SK-N-SH (cell line): ENCODE measurements at regions not wholly inside any gene's neighbourhood (a gene's known extent, or its start where the extent isn't known, plus 50 kb on each side); places are given as distances from the start of the nearest gene placed in this dataset.
"Not testable (repeated sequence)": the region's sequence is repeated elsewhere in the genome, so short reads cannot be mapped to it uniquely, and the experiment has no call there.

Experiments
- CTCF ChIA-PET: fragments of 300-600, 350-600 bp; formaldehyde crosslinking; extraction: SDS; loops from one replicate; lab custom pipeline; 2021; lab: Yijun Ruan, JAX
- POLR2A ChIA-PET: fragments of 350-600 bp; sonication (Branson Sonifier 250); formaldehyde crosslinking; extraction: SDS; loops from one replicate; lab custom pipeline; 2020; ENCODE audit warnings: antibody characterized with exemption, inconsistent platforms; lab: Yijun Ruan, JAX
- DNase-seq: peaks from one replicate; pipeline ENCODE4 v3.0.0; 2012
- H2AFZ ChIP-seq: fragments of 200-600 bp; sonication (generic); 2 replicates; pipeline ENCODE4 v1.8.1; 2016; ENCODE audit warnings: antibody characterized with exemption, mild to moderate bottlenecking, low read depth
- H3F3A ChIP-seq: fragments of 200-600 bp; sonication (generic); replicated peaks from 2 replicates; pipeline ENCODE3; 2016; ENCODE audit warnings: antibody characterized with exemption, mild to moderate bottlenecking; ENCODE audit not compliant: insufficient read depth
- H3K27ac ChIP-seq, 2 experiments: fragments of 200-500 bp in 1 of 2; fragments of 200-600 bp in 1 of 2; sonication (Bioruptor generic) in 1 of 2; sonication (generic), shearing (Covaris generic) in 1 of 2; 2 replicates each; pipeline versions ENCODE4 v1.5.1 to v1.6.1; 2014 to 2016; ENCODE audit warnings: low read depth in 2 of 2, inconsistent platforms in 1 of 2, low read length in 1 of 2, mild to moderate bottlenecking in 1 of 2, mixed read lengths in 1 of 2
- H3K27me3 ChIP-seq: fragments of 200-600 bp; sonication (generic), shearing (Covaris generic); 2 replicates; pipeline ENCODE4 v1.6.1; 2016; ENCODE audit warnings: mixed run types; ENCODE audit not compliant: insufficient read depth
- H3K36me3 ChIP-seq, 2 experiments: fragments of 200-500 bp in 1 of 2; fragments of 200-600 bp in 1 of 2; sonication (Bioruptor generic) in 1 of 2; sonication (generic) in 1 of 2; replicated peaks in 1 of 2; 2 replicates each; pipeline versions ENCODE3 to v1.5.1; 2014 to 2016; ENCODE audit warnings: low read length in 1 of 2, mild to moderate bottlenecking in 1 of 2; ENCODE audit not compliant: insufficient read depth in 2 of 2, control insufficient read depth in 1 of 2
- H3K4me1 ChIP-seq, 2 experiments: fragments of 200-500 bp in 1 of 2; fragments of 200-600 bp in 1 of 2; sonication (Bioruptor generic) in 1 of 2; sonication (generic), shearing (Covaris generic) in 1 of 2; 2 replicates each; pipeline versions ENCODE4 v1.5.1 to v1.6.1; 2014 to 2016; ENCODE audit warnings: low read depth in 1 of 2, low read length in 1 of 2, mixed run types in 1 of 2; ENCODE audit not compliant: insufficient read depth in 2 of 2, control insufficient read depth in 1 of 2
- H3K4me2 ChIP-seq: fragments of 200-600 bp; sonication (generic), shearing (Covaris generic); 2 replicates; pipeline ENCODE4 v1.6.1; 2017; ENCODE audit warnings: mixed run types
- H3K4me3 ChIP-seq, 2 experiments: fragments of 200-500 bp in 1 of 2; fragments of 200-600 bp in 1 of 2; sonication (Bioruptor generic) in 1 of 2; sonication (generic), shearing (Covaris generic) in 1 of 2; 2 replicates each; pipeline versions ENCODE4 v1.5.1 to v1.8.1; 2014 to 2016; ENCODE audit warnings: low read depth in 2 of 2, inconsistent platforms in 1 of 2, low read length in 1 of 2, mild to moderate bottlenecking in 1 of 2, mixed read lengths in 1 of 2, moderate library complexity in 1 of 2
- H3K79me2 ChIP-seq: fragments of 200-600 bp; sonication (generic); 2 replicates; pipeline ENCODE4 v1.8.1; 2017; ENCODE audit warnings: mild to moderate bottlenecking; ENCODE audit not compliant: insufficient read depth
- H3K9ac ChIP-seq: fragments of 200-600 bp; sonication (generic); 2 replicates; pipeline ENCODE4 v1.6.1; 2017; ENCODE audit warnings: mixed run types
- H3K9me2 ChIP-seq: fragments of 200-600 bp; sonication (generic); 2 replicates; pipeline ENCODE4 v1.6.1; 2017; ENCODE audit warnings: mixed run types
- H3K9me3 ChIP-seq: fragments of 200-600 bp; sonication (generic); 2 replicates; pipeline ENCODE4 v1.6.1; 2017; ENCODE audit warnings: mixed run types, mild to moderate bottlenecking, moderate library complexity
- H4K20me1 ChIP-seq: fragments of 200-600 bp; sonication (generic); 2 replicates; pipeline ENCODE4 v1.6.1; 2017; ENCODE audit warnings: mild to moderate bottlenecking, mixed run types; ENCODE audit not compliant: insufficient read depth
- ELF1 ChIP-seq: IDR thresholded peaks from 2 replicates; pipeline ENCODE4 v1.4.0; 2012
- EP300 ChIP-seq, 2 experiments: IDR thresholded peaks; 2 replicates each; pipeline versions ENCODE4 v1.4.0 to v1.6.1; 2012; ENCODE audit warnings: borderline replicate concordance in 1 of 2, low read depth in 1 of 2, low read length in 1 of 2
- EZH2phosphoT487 ChIP-seq: fragments of 200-600 bp; sonication (generic); IDR thresholded peaks from 2 replicates; pipeline ENCODE4 v1.6.1; 2017; ENCODE audit warnings: low read depth, mixed run types, mild to moderate bottlenecking, antibody characterized with exemption, moderate library complexity, borderline replicate concordance
- FOXJ3 ChIP-seq: sonication (generic); formaldehyde crosslinking; IDR thresholded peaks from 2 replicates; pipeline ENCODE4 v1.5.1; 2020; ENCODE audit warnings: mild to moderate bottlenecking, missing genetic modification reagents
- GABPA ChIP-seq: IDR thresholded peaks from 2 replicates; pipeline ENCODE4 v1.4.0; 2012; ENCODE audit warnings: low read depth, mild to moderate bottlenecking
- GATA2 ChIP-seq: sonication (generic); formaldehyde crosslinking; IDR thresholded peaks from 2 replicates; pipeline ENCODE4 v1.5.0; 2020; ENCODE audit warnings: mild to moderate bottlenecking, missing genetic modification reagents
- IRF3 ChIP-seq: fragments of 150-350 bp; IDR thresholded peaks from 2 replicates; pipeline ENCODE4 v1.6.1; 2016; ENCODE audit warnings: mild to moderate bottlenecking, low read depth, low read length
- JUND ChIP-seq: IDR thresholded peaks from 2 replicates; pipeline ENCODE4 v1.4.0; 2012
- NFIC ChIP-seq: IDR thresholded peaks from 2 replicates; pipeline ENCODE4 v1.4.0; 2012; ENCODE audit warnings: borderline replicate concordance
- SMC3 ChIP-seq: IDR thresholded peaks from 2 replicates; pipeline ENCODE4 v1.6.1; 2012; ENCODE audit warnings: low read depth, low read length, improper control_type of control experiment
- TCF12 ChIP-seq: IDR thresholded peaks from 2 replicates; pipeline ENCODE4 v1.4.0; 2012
- USF2 ChIP-seq: fragments of 150-350 bp; IDR thresholded peaks from 2 replicates; pipeline ENCODE4 v1.6.1; 2017; ENCODE audit warnings: antibody characterized with exemption, low read length, low read depth, borderline replicate concordance
- ZBTB33 ChIP-seq: IDR thresholded peaks from 2 replicates; pipeline ENCODE4 v1.4.0; 2012; ENCODE audit warnings: low read depth, borderline replicate concordance
- WGBS: methylation state at CpG from one replicate; pipeline ENCODE4 v1.1.6; 2017; ENCODE audit warnings: low lambda C conversion rate; 5-methylcytosine and 5-hydroxymethylcytosine counted together
- TF ChIP-seq, protein P1 (sequence below): IDR thresholded peaks from 2 replicates; pipeline ENCODE4; 2012
- TF ChIP-seq, protein P2 (sequence below): fragments of 200-600 bp; sonication (generic); IDR thresholded peaks from 2 replicates; pipeline ENCODE4 v1.6.1; 2017; ENCODE audit warnings: antibody characterized with exemption, mild to moderate bottlenecking, moderate library complexity

- not testable (repeated sequence) for H3K36me3 ChIP-seq, H3K9ac ChIP-seq
Observed at GRCh38 chr3:30541156-30541555, 65.2 kb upstream of the TGFBR2 start.

GRCh38 chr3:30542897-30543296, 63.5 kb upstream of the TGFBR2 start:
- Histone ChIP-seq H3F3A (peaks cover 36% of the 10 kb centered on the region), H3K9me3 (no peaks in the 10 kb centered on the region), H3K27ac (no peak overlapping the region), H2AFZ (no peak overlapping the region), H3K4me3 (no peak overlapping the region), H3K4me1 (peaks cover 0 to 34% of the 10 kb centered on the region in 2 experiments; a peak in 3 of 4 replicates), H3K9ac (no peak overlapping the region), H3K4me2 (no peak overlapping the region), H3K79me2 (no peaks in the 10 kb centered on the region), H3K36me3 (no peaks in the 10 kb centered on the region), H3K9me2 (no peaks in the 10 kb centered on the region), H4K20me1 (no peaks in the 10 kb centered on the region), H3K27me3 (no peaks in the 10 kb centered on the region)
- 94% methylated on average over 8 of the region's 8 CpGs for WGBS
- ChIA-PET CTCF (interaction anchor here (0.8 to 1.4 kb wide), 2 partner anchors 9 to 344 kb away, joined by 3 read pairs; no protein-coding TSS in a partner anchor), POLR2A (no interaction called here)
- no peak for DNase-seq
- TF ChIP-seq EZH2phosphoT487 (no peak), USF2 (no peak), ELF1 (no peak), GABPA (no peak), NFIC (no peak), FOXJ3 (CRISPR knock-in tag) (no peak), IRF3 (no peak), GATA2 (CRISPR knock-in tag) (no peak), JUND (no peak), EP300 (IDR thresholded peaks at IDR 0.05; ENCODE audit: borderline replicate concordance in 1 of 2, low read depth in 1 of 2, low read length in 1 of 2) (no peak), ZBTB33 (no peak), SMC3 (no peak)
- TF ChIP-seq, protein P1, sequence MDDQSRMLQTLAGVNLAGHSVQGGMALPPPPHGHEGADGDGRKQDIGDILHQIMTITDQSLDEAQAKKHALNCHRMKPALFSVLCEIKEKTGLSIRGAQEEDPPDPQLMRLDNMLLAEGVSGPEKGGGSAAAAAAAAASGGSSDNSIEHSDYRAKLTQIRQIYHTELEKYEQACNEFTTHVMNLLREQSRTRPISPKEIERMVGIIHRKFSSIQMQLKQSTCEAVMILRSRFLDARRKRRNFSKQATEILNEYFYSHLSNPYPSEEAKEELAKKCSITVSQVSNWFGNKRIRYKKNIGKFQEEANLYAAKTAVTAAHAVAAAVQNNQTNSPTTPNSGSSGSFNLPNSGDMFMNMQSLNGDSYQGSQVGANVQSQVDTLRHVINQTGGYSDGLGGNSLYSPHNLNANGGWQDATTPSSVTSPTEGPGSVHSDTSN, result no peak
- TF ChIP-seq, protein P2, sequence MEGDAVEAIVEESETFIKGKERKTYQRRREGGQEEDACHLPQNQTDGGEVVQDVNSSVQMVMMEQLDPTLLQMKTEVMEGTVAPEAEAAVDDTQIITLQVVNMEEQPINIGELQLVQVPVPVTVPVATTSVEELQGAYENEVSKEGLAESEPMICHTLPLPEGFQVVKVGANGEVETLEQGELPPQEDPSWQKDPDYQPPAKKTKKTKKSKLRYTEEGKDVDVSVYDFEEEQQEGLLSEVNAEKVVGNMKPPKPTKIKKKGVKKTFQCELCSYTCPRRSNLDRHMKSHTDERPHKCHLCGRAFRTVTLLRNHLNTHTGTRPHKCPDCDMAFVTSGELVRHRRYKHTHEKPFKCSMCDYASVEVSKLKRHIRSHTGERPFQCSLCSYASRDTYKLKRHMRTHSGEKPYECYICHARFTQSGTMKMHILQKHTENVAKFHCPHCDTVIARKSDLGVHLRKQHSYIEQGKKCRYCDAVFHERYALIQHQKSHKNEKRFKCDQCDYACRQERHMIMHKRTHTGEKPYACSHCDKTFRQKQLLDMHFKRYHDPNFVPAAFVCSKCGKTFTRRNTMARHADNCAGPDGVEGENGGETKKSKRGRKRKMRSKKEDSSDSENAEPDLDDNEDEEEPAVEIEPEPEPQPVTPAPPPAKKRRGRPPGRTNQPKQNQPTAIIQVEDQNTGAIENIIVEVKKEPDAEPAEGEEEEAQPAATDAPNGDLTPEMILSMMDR, result no peak

More at GRCh38 chr3:30541156-30541555, 65.2 kb upstream of the TGFBR2 start:
- POLR2A ChIA-PET, H4K20me1 ChIP-seq, H3K4me3 ChIP-seq, CTCF ChIA-PET, H3K9me3 ChIP-seq, H2AFZ ChIP-seq, H3K27me3 ChIP-seq, DNase-seq, H3K4me2 ChIP-seq, H3K79me2 ChIP-seq, H3K9me2 ChIP-seq: not testable (repeated sequence)
- H3K4me1 ChIP-seq, result peaks cover 0 to 36% of the 10 kb centered on the region in 2 experiments; a peak in 3 of 4 replicates
- peak; percentile 46; the same call in 1 of the 2 replicates for TF ChIP-seq TCF12
- peaks cover 40% of the 10 kb centered on the region for H3F3A ChIP-seq
- H3K27ac ChIP-seq, result peak overlapping the region in 1 of 2 experiments; percentile 91; a peak in 1 of 4 replicates
